ENCODE measurements at regions not wholly inside any gene's neighbourhood (a gene's known extent, or its start where the extent isn't known, plus 50 kb on each side); places are given as distances from the start of the nearest gene placed in this dataset.

GRCh38 chr10:36681751-36682632 lies 443.4 kb upstream of the ANKRD30A start:
- TF ChIP-seq CTCF (IDR thresholded peaks at IDR 0.05; ENCODE audit: insufficient read depth, low read length, poor library complexity, severe bottlenecking): no peak
- Histone ChIP-seq H3K4me3 (replicated peaks; ENCODE audit: low read depth, low read length) (no peak overlapping the region), H3K36me3 (ENCODE audit: control insufficient read depth, insufficient read depth, low read length) (no peaks in the 10 kb centered on the region), H3K27me3 (replicated peaks; ENCODE audit: control insufficient read depth, insufficient read depth, low read length) (no peaks in the 10 kb centered on the region)
- DNase-seq (ENCODE audit: extremely low read depth, insufficient read length): no peak

DNA sequence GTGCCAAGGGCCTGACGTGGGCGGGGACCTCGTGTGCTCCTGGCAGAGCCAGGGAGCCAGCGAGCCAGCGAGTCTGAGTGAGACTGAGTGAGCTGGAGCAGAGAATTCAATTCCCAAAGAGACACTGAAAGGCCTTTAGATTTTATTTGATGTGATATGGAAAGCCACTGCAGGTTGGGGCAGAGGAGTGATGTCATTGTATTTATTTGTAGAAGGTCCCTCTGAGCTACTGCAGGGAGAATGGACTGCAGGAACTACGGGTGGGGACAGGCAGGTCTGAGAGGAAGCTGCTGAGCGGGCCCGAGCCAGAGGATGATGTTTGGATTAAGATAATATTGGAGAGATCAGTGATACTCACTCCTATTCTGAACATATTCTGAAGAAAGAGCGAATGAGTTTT lies 445.8 kb upstream of the ANKRD30A start:
- no peak for DNase-seq (ENCODE audit: extremely low read depth, insufficient read length)
- Histone ChIP-seq H3K36me3 (ENCODE audit: control insufficient read depth, insufficient read depth, low read length) (no peaks in the 10 kb centered on the region), H3K4me3 (replicated peaks; ENCODE audit: low read depth, low read length) (no peak overlapping the region), H3K27me3 (replicated peaks; ENCODE audit: control insufficient read depth, insufficient read depth, low read length) (no peaks in the 10 kb centered on the region)
- TF ChIP-seq CTCF (IDR thresholded peaks at IDR 0.05; ENCODE audit: insufficient read depth, low read length, poor library complexity, severe bottlenecking): no peak

DNA sequence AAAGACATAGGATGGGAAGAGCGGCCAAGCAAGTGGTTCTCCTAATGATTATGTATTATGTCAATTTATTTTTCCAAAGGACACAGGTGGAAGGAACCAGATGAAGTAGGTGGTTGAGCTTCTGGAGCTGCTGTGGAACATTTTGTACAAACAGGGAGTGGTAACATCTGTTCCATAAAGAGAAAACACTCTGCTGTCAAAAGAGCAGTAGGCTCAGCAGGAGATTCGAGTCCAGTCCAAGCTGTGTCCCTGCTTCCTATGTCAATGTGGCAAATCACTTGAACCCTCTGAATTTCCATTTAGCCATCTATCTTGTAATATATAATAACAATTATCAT lies 448.0 kb upstream of the ANKRD30A start:
- no peak for DNase-seq (ENCODE audit: extremely low read depth, insufficient read length)
- Histone ChIP-seq H3K4me3 (replicated peaks; ENCODE audit: low read depth, low read length) (no peak overlapping the region), H3K36me3 (ENCODE audit: control insufficient read depth, insufficient read depth, low read length) (no peaks in the 10 kb centered on the region), H3K27me3 (replicated peaks; ENCODE audit: control insufficient read depth, insufficient read depth, low read length) (no peaks in the 10 kb centered on the region)
- no peak for TF ChIP-seq CTCF (IDR thresholded peaks at IDR 0.05; ENCODE audit: insufficient read depth, low read length, poor library complexity, severe bottlenecking)

GRCh38 chr10:36676756-36677430 lies 448.5 kb upstream of the ANKRD30A start:
- H3K27me3 ChIP-seq (replicated peaks; ENCODE audit: control insufficient read depth, insufficient read depth, low read length): no peaks in the 10 kb centered on the region
- H3K4me3 ChIP-seq (replicated peaks; ENCODE audit: low read depth, low read length): no peak overlapping the region
- TF ChIP-seq CTCF (IDR thresholded peaks at IDR 0.05; ENCODE audit: insufficient read depth, low read length, poor library complexity, severe bottlenecking): no peak
- DNase-seq (ENCODE audit: extremely low read depth, insufficient read length): no peak
- no peaks in the 10 kb centered on the region for H3K36me3 ChIP-seq (ENCODE audit: control insufficient read depth, insufficient read depth, low read length)

DNA sequence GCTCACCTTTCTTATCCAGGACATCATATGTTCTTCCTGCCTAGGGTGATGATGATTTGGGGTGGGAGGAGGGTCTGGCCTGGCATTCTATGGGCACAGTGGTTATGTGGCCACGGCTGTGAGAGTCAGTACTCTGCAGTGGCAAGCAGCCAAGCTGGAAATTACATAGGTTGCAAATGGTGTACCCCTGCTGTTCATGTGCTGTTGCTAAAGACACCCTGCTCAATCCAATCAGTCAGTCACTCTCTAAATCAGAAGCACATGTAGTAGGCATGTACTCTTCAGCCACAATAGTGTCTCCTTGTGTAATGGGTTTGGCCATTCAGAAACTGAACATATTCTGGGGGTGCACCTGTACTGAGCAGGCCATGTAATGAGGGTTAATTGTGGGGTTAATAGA lies 449.1 kb upstream of the ANKRD30A start:
- H3K36me3 ChIP-seq (ENCODE audit: control insufficient read depth, insufficient read depth, low read length): no peaks in the 10 kb centered on the region
- no peak for TF ChIP-seq CTCF (IDR thresholded peaks at IDR 0.05; ENCODE audit: insufficient read depth, low read length, poor library complexity, severe bottlenecking)
- no peaks in the 10 kb centered on the region for H3K27me3 ChIP-seq (replicated peaks; ENCODE audit: control insufficient read depth, insufficient read depth, low read length)
- DNase-seq (ENCODE audit: extremely low read depth, insufficient read length): no peak
- H3K4me3 ChIP-seq (replicated peaks; ENCODE audit: low read depth, low read length): no peak overlapping the region
